K562 (cell line): ENCODE measurements at regions not wholly inside any gene's neighbourhood (a gene's known extent, or its start where the extent isn't known, plus 50 kb on each side); places are given as distances from the start of the nearest gene placed in this dataset.

Experiments used
- CTCF ChIP-seq, 3 experiments: IDR thresholded peaks in 2 of 3; conservative IDR thresholded peaks in 1 of 3; 2 replicates each; pipeline ENCODE4 v1.5.1; 2011 to 2012; ENCODE audit warnings: low read length in 3 of 3, mild to moderate bottlenecking in 3 of 3, control low read depth in 2 of 3, improper control_type of control experiment in 1 of 3, inconsistent platforms in 1 of 3, low read depth in 1 of 3, mixed read lengths in 1 of 3, moderate library complexity in 1 of 3; ENCODE audit not compliant: insufficient read depth in 2 of 3
- FOS ChIP-seq: IDR thresholded peaks from 3 replicates; pipeline ENCODE4 v1.6.1; 2011; ENCODE audit not compliant: insufficient read length; ENCODE audit errors: extremely low read depth
- HCFC1 ChIP-seq: IDR thresholded peaks from 2 replicates; pipeline ENCODE4 v1.6.1; 2012; ENCODE audit warnings: low read depth, low read length, improper control_type of control experiment
- HDAC2 ChIP-seq: fragments of 450-650 bp; IDR thresholded peaks from 2 replicates; pipeline ENCODE4 v1.6.1; 2016; ENCODE audit warnings: mild to moderate bottlenecking
- PBX2 ChIP-seq, 2 experiments: IDR thresholded peaks in 1 of 2; conservative IDR thresholded peaks in 1 of 2; 2 replicates each; pipeline ENCODE4 v1.6.1; 2016; ENCODE audit warnings: low read depth in 2 of 2, mild to moderate bottlenecking in 1 of 2, missing compliant biosample characterization in 1 of 2, missing genetic modification characterization in 1 of 2, moderate library complexity in 1 of 2
- SMARCA5 ChIP-seq: fragments of 450-650 bp; IDR thresholded peaks from 2 replicates; pipeline ENCODE4 v1.6.1; 2016
- SMC3 ChIP-seq: conservative IDR thresholded peaks from 2 replicates; pipeline ENCODE4 v1.6.1; 2011; ENCODE audit warnings: low read depth, low read length, improper control_type of control experiment; ENCODE audit not compliant: insufficient read depth
- ZBTB2 ChIP-seq: fragments of 450-650 bp; IDR thresholded peaks from 2 replicates; pipeline ENCODE4 v1.6.1; 2016; ENCODE audit warnings: antibody characterized with exemption
- ZNF133 ChIP-seq: fragments of 250-450 bp; sonication (Bioruptor Pico); IDR thresholded peaks from 2 replicates; pipeline ENCODE4 v1.4.0; 2020; ENCODE audit warnings: mild to moderate bottlenecking
- ZNF609 ChIP-seq: sonication (generic); formaldehyde crosslinking; IDR thresholded peaks from 2 replicates; pipeline ENCODE4 v1.8.1; 2023; ENCODE audit warnings: missing genetic modification reagents, mild to moderate bottlenecking, borderline replicate concordance

- TF ChIP-seq SMARCA5 (no peak), ZNF609 (no peak), FOS (no peak), CTCF (IDR thresholded peaks at IDR 0.05 in 2 of 3, conservative IDR thresholded peaks at IDR 0.05 in 1 of 3; ENCODE audit: insufficient read depth in 2 of 3, low read depth in 1 of 3, low read length in 3 of 3) (no peak), HDAC2 (no peak), HCFC1 (no peak), PBX2 (CRISPR knock-in tag; IDR thresholded peaks at IDR 0.05; ENCODE audit: low read depth) (no peak), PBX2 (tag; conservative IDR thresholded peaks at IDR 0.05; ENCODE audit: low read depth) (no peak), ZNF133 (CRISPR knock-in tag) (no peak), SMC3 (no peak), ZBTB2 (no peak)
Measured at GRCh38 chr22:25478528-25478927, 85.9 kb upstream of the GRK3 start.
